ENCODE measurements at regions not wholly inside any gene's neighbourhood (a gene's known extent, or its start where the extent isn't known, plus 50 kb on each side); places are given as distances from the start of the nearest gene placed in this dataset.

DNA sequence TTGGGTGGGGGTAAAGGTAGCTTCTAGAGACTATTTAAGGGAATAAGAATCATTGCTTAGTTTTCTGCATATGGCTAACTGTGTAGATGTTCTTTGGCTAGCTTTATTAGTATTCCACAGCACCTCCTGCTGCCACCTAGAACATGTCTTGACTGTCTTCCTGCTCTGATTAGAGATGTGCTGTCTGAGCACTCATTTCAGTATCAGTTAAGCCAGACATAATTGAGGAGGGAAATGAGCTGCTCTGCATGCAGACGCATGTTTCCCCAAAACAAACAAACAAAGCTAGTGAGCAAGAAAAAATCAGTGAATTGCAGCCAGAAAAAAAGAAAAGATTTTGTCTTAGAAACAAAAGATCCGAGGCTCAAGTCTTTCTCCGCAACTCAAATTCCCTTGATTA lies 402.2 kb downstream of the AASDHPPT start:
- TF ChIP-seq L3MBTL2 (IDR thresholded peaks at IDR 0.05): no peak
- TF ChIP-seq EZH2 (IDR thresholded peaks at IDR 0.05; ENCODE audit: borderline replicate concordance, low read depth, low read length): no peak
- TF ChIP-seq, protein P1, sequence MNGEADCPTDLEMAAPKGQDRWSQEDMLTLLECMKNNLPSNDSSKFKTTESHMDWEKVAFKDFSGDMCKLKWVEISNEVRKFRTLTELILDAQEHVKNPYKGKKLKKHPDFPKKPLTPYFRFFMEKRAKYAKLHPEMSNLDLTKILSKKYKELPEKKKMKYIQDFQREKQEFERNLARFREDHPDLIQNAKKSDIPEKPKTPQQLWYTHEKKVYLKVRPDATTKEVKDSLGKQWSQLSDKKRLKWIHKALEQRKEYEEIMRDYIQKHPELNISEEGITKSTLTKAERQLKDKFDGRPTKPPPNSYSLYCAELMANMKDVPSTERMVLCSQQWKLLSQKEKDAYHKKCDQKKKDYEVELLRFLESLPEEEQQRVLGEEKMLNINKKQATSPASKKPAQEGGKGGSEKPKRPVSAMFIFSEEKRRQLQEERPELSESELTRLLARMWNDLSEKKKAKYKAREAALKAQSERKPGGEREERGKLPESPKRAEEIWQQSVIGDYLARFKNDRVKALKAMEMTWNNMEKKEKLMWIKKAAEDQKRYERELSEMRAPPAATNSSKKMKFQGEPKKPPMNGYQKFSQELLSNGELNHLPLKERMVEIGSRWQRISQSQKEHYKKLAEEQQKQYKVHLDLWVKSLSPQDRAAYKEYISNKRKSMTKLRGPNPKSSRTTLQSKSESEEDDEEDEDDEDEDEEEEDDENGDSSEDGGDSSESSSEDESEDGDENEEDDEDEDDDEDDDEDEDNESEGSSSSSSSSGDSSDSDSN (IDR thresholded peaks at IDR 0.05; ENCODE audit: borderline replicate concordance in 1 of 2, low read depth in 2 of 2, low read length in 2 of 2): no peak
- TF ChIP-seq ZNF274 (IDR thresholded peaks at IDR 0.05; ENCODE audit: borderline replicate concordance, low read depth, low read length): no peak
- no peak for TF ChIP-seq KDM4B (IDR thresholded peaks at IDR 0.05; ENCODE audit: borderline replicate concordance in 2 of 2, low read depth in 1 of 2)
- TF ChIP-seq, protein P2, sequence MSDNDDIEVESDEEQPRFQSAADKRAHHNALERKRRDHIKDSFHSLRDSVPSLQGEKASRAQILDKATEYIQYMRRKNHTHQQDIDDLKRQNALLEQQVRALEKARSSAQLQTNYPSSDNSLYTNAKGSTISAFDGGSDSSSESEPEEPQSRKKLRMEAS (CRISPR knock-in tag; IDR thresholded peaks at IDR 0.05): no peak
- no peak for TF ChIP-seq DPF2 (IDR thresholded peaks at IDR 0.05)
- TF ChIP-seq, protein P3, sequence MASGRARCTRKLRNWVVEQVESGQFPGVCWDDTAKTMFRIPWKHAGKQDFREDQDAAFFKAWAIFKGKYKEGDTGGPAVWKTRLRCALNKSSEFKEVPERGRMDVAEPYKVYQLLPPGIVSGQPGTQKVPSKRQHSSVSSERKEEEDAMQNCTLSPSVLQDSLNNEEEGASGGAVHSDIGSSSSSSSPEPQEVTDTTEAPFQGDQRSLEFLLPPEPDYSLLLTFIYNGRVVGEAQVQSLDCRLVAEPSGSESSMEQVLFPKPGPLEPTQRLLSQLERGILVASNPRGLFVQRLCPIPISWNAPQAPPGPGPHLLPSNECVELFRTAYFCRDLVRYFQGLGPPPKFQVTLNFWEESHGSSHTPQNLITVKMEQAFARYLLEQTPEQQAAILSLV (tag; IDR thresholded peaks at IDR 0.05): no peak
- no peak for TF ChIP-seq SNRNP70 (optimal IDR thresholded peaks at IDR 0.05; ENCODE audit: low read depth, low read length)

All from K562 (cell line).